ENCODE measurements at regions not wholly inside any gene's neighbourhood (a gene's known extent, or its start where the extent isn't known, plus 50 kb on each side); places are given as distances from the start of the nearest gene placed in this dataset.

GRCh38 chr5:58351190-58351589 is 108.7 kb downstream of the PLK2 start:
- TF ChIP-seq CTCF (IDR thresholded peaks at IDR 0.05) (no peak), POLR2A (IDR thresholded peaks at IDR 0.05) (no peak), POLR2AphosphoS5 (IDR thresholded peaks at IDR 0.05) (no peak)
